ENCODE measurements at regions not wholly inside any gene's neighbourhood (a gene's known extent, or its start where the extent isn't known, plus 50 kb on each side); places are given as distances from the start of the nearest gene placed in this dataset.

DNA sequence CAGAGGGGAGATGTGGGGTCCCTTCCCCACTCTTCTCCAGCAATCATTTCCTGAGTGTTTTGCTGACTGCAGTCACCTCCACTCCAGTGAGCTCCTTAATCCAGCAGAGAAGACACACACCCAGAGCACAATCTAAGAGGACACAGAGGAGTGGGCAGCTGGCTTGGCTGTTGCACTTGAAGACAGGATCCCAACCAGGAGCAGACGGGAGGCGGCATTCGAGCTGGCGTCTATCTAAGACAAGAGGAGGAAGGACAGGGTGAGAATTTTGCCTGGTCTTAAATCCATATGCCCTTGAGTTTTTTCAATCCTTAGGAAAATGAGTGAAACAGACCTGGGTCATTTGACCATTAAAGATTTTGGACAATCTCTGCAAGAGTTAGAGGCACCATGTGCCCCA, 56.1 kb upstream of the SIM2 start:
- Histone ChIP-seq H3K4me3 (no peak overlapping the region), H3K9ac (ENCODE audit: low read depth in 2 of 2, low read length in 2 of 2) (no peak overlapping the region), H3K9me3 (no peaks in the 10 kb centered on the region), H3K27ac (no peak overlapping the region), H3K36me3 (no peaks in the 10 kb centered on the region), H3K27me3 (peaks cover 17% of the 10 kb centered on the region), H3K4me1 (no peaks in the 10 kb centered on the region)
- TF ChIP-seq, protein P1, sequence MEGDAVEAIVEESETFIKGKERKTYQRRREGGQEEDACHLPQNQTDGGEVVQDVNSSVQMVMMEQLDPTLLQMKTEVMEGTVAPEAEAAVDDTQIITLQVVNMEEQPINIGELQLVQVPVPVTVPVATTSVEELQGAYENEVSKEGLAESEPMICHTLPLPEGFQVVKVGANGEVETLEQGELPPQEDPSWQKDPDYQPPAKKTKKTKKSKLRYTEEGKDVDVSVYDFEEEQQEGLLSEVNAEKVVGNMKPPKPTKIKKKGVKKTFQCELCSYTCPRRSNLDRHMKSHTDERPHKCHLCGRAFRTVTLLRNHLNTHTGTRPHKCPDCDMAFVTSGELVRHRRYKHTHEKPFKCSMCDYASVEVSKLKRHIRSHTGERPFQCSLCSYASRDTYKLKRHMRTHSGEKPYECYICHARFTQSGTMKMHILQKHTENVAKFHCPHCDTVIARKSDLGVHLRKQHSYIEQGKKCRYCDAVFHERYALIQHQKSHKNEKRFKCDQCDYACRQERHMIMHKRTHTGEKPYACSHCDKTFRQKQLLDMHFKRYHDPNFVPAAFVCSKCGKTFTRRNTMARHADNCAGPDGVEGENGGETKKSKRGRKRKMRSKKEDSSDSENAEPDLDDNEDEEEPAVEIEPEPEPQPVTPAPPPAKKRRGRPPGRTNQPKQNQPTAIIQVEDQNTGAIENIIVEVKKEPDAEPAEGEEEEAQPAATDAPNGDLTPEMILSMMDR (IDR thresholded peaks at IDR 0.05): no peak
- no peak for DNase-seq
- intact Hi-C loops (cut with DNase I): no loop called here

DNA sequence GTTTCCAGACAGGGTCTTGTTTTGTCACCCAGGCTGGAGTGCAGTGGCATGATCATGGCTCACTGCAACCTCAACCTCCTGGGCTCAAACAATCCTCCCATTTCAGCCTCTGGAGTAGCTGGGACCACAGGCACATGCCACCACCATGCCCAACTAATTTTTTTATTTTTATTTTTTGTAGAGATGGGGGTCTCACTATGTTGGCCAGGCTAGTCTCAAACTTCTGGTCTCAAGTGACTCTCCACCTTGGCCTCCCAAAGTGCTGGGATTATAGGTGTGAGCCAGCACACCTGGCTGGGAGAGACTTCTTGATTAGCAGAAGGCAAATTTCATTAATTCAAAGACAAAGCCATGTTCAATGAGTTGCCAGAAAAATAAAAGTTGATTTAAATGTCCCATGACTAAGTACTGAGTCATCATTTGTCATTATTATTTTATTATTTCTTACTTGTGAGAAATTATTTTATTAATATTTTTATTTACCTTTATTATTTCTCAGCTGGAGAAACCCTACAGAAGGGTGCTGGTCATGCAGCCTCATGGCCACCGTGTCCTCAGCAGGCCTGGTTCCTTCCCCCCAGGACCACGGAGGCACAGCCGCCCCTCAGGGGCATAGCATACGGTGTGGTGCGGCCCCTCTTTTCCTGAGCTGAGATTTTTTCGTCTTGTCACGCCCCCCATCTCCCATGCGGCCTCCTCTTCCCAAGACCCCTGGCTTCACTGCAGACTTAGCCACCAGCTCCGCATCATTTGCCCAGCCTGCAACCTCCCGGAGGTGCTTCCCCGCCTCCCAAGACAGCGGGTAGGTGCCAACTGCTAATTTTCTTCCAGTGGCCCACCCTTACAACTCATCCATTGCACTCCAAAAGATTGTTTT, 55.3 kb upstream of the SIM2 start:
- H3K4me3 ChIP-seq: no peak overlapping the region
- H3K27me3 ChIP-seq: peaks cover 8% of the 10 kb centered on the region
- DNase-seq: no peak
- no peaks in the 10 kb centered on the region for H3K4me1 ChIP-seq
- intact Hi-C loops (cut with DNase I): no loop called here
- H3K27ac ChIP-seq: no peak overlapping the region
- H3K9me3 ChIP-seq: no peaks in the 10 kb centered on the region
- no peak overlapping the region for H3K9ac ChIP-seq (ENCODE audit: low read depth in 2 of 2, low read length in 2 of 2)
- TF ChIP-seq, protein P1 (IDR thresholded peaks at IDR 0.05): no peak
- H3K36me3 ChIP-seq: no peaks in the 10 kb centered on the region

DNA sequence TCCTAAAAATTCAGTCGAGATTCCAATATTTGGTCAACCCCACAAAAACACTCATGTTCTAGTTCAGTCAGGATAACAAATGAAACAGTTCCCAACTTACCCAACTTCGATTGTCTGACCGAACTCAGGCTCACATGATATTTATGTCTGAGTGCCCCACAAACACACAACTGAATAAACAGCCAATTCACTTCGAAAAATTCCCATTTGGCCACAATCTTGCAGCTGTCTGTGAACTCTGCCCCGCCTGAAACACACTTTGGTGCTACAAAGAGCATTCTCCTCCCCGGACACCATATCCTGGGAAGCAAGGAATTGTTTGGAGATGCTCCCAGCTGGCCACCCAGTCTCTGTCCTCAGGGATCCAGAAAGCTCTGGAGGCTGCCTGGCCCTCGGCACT, 52.9 kb upstream of the SIM2 start:
- Histone ChIP-seq H3K9ac (ENCODE audit: low read depth in 2 of 2, low read length in 2 of 2) (no peak overlapping the region), H3K9me3 (no peaks in the 10 kb centered on the region), H3K27ac (no peak overlapping the region), H3K27me3 (no peaks in the 10 kb centered on the region), H3K36me3 (no peaks in the 10 kb centered on the region), H3K4me1 (no peaks in the 10 kb centered on the region), H3K4me3 (no peak overlapping the region)
- no peak for DNase-seq
- TF ChIP-seq, protein P1 (IDR thresholded peaks at IDR 0.05): no peak
- intact Hi-C loops (cut with DNase I): no loop called here

DNA sequence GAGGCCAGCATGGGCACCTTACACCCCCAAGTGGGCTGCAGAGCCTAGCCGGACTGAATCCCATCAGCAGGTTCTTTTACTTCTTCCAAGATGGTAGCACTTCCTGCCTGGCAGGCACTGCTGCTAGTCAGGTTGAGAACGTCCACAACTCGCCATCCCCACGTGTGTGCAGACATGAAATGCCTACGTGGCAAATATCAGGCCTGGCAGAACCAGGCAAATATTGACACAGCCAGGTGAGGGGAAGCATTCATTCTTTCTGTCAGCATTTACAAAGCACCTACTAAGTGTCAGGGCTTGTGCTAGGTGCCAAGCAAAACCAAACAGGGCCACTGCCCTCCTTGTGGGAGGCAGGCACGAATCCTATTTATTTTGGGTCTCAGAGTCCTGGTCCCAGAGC, 52.3 kb upstream of the SIM2 start:
- Histone ChIP-seq H3K9me3 (no peaks in the 10 kb centered on the region), H3K27ac (no peak overlapping the region), H3K36me3 (no peaks in the 10 kb centered on the region), H3K4me1 (no peaks in the 10 kb centered on the region), H3K27me3 (no peaks in the 10 kb centered on the region), H3K9ac (ENCODE audit: low read depth in 2 of 2, low read length in 2 of 2) (no peak overlapping the region), H3K4me3 (no peak overlapping the region)
- intact Hi-C loops (cut with DNase I): no loop called here
- TF ChIP-seq, protein P1 (IDR thresholded peaks at IDR 0.05): no peak
- no peak for DNase-seq

DNA sequence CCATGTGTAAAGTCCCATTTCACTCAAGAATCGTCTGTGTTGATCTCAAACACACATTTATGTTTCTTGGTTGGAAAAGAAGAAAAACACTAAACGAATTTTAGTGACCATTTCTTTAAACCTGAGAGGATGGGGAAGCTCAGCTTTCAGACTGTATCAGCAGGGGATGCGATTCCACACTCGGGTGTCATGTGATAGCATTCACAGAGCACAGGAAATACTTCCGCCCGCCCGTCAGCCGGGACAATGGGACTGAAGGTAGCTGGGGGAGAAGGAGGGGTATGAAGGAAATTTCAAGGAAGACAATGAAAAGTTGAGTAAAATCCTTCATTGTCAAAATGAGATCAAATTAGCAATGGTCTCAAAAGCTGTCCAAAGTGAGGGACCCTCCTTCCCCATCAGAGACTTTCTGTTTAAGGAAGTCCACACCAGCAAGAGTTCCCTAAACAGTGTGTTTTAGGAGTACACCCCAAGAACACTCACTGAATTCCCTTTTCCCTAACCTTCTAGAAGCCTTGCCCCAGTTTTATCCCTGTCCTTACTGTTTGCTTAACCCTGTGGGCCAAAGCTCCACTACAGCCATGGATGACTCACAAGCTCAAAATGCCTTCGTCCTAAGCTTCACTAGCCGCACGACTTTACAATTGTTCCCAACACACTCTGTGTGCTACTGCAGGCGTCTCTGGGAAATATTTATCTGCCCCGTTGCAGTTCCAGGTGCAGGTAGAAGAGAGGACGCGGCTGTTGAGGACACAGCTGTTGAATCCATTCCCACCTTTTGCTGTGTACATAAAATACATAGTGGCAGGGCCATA, 51.4 kb upstream of the SIM2 start:
- H3K4me1 ChIP-seq: no peaks in the 10 kb centered on the region
- TF ChIP-seq, protein P1 (IDR thresholded peaks at IDR 0.05): no peak
- intact Hi-C loops (cut with DNase I): no loop called here
- no peak overlapping the region for H3K9ac ChIP-seq (ENCODE audit: low read depth in 2 of 2, low read length in 2 of 2)
- DNase-seq: no peak
- H3K9me3 ChIP-seq: no peaks in the 10 kb centered on the region
- H3K36me3 ChIP-seq: no peaks in the 10 kb centered on the region
- H3K4me3 ChIP-seq: no peak overlapping the region
- H3K27ac ChIP-seq: no peak overlapping the region
- no peaks in the 10 kb centered on the region for H3K27me3 ChIP-seq
